WI38 (cell line): ENCODE measurements at regions not wholly inside any gene's neighbourhood (a gene's known extent, or its start where the extent isn't known, plus 50 kb on each side); places are given as distances from the start of the nearest gene placed in this dataset.

Source experiments
- H3K4me3 ChIP-seq: 2 replicates; pipeline ENCODE4 v1.5.1; 2011; ENCODE audit warnings: low read depth, mild to moderate bottlenecking, control low read depth, low read length
- TF ChIP-seq, protein P1 (sequence below): IDR thresholded peaks from 2 replicates; pipeline ENCODE4 v1.5.1; 2012; ENCODE audit warnings: low read depth, mild to moderate bottlenecking, control low read depth, low read length

GRCh38 chr9:73014011-73014410 is 61.2 kb upstream of the ALDH1A1 start:
- no peak overlapping the region for H3K4me3 ChIP-seq
- TF ChIP-seq, protein P1, sequence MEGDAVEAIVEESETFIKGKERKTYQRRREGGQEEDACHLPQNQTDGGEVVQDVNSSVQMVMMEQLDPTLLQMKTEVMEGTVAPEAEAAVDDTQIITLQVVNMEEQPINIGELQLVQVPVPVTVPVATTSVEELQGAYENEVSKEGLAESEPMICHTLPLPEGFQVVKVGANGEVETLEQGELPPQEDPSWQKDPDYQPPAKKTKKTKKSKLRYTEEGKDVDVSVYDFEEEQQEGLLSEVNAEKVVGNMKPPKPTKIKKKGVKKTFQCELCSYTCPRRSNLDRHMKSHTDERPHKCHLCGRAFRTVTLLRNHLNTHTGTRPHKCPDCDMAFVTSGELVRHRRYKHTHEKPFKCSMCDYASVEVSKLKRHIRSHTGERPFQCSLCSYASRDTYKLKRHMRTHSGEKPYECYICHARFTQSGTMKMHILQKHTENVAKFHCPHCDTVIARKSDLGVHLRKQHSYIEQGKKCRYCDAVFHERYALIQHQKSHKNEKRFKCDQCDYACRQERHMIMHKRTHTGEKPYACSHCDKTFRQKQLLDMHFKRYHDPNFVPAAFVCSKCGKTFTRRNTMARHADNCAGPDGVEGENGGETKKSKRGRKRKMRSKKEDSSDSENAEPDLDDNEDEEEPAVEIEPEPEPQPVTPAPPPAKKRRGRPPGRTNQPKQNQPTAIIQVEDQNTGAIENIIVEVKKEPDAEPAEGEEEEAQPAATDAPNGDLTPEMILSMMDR = no peak

DNA sequence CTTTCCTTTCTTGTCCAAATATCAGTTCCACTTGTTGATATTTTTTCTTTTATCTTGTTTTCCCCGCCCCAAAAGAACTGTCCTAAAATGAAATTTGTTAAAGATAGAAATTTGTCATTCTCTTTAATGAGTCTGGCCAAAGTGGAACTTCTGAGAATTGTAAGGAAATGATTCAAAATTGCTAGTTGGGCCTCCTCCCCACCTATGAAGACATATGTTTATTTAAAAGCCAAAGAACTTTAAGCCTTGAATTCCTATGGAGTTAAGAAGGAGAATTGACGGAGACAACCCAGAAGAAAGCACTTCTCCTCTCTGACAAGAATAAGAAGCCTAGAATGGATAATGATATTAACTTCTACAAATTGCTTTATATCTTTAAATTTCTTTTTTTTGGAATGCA is 59.1 kb upstream of the ALDH1A1 start:
- H3K4me3 ChIP-seq = no peak overlapping the region
- TF ChIP-seq, protein P1 = no peak

- TF ChIP-seq, protein P1 = no peak
- no peak overlapping the region for H3K4me3 ChIP-seq
Measured at GRCh38 chr9:73011181-73011750, 58.4 kb upstream of the ALDH1A1 start.

GRCh38 chr9:73009649-73010288 is 56.9 kb upstream of the ALDH1A1 start:
- H3K4me3 ChIP-seq = no peak overlapping the region
- TF ChIP-seq, protein P1 = no peak

GRCh38 chr9:73007966-73008672 is 55.3 kb upstream of the ALDH1A1 start:
- TF ChIP-seq, protein P1 = no peak
- H3K4me3 ChIP-seq = no peak overlapping the region

DNA sequence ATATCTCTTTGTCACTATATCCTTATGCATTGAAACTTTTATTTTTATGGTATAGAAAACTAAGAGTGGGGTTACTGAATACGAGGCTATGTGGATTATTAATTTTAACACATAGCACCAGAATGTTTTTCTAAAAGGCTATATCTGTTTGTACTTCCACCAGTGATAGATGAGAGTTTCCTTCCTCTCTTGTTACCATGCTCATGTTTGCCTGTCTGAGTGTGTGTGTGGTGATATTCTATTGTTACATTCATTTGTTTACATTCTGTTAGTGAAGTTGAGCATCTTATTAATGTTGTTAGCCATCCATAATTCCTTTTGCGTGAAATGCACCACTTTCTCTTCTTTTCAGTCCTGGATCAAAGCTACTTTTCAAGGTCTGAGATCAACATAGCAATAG is 54.1 kb upstream of the ALDH1A1 start:
- no peak overlapping the region for H3K4me3 ChIP-seq
- TF ChIP-seq, protein P1 = no peak
